HepG2 (cell line): ENCODE measurements at regions not wholly inside any gene's neighbourhood (a gene's known extent, or its start where the extent isn't known, plus 50 kb on each side); places are given as distances from the start of the nearest gene placed in this dataset.

Experiments
- ATF2 ChIP-seq: sonication (generic); formaldehyde crosslinking; IDR thresholded peaks from 2 replicates; pipeline ENCODE4 v1.4.0; 2020; ENCODE audit warnings: missing genetic modification reagents
- NR2F6 ChIP-seq, 2 experiments: IDR thresholded peaks; 2 replicates each; pipeline ENCODE4 v1.6.1; 2016; ENCODE audit warnings: antibody characterized with exemption in 1 of 2, mild to moderate bottlenecking in 1 of 2
- PCBP1 ChIP-seq: fragments of 200-400 bp; formaldehyde crosslinking; IDR thresholded peaks from 2 replicates; pipeline ENCODE4 v1.6.1; 2017; ENCODE audit warnings: mild to moderate bottlenecking, low read depth, low read length, borderline replicate concordance
- STAG1 ChIP-seq: sonication (generic); formaldehyde crosslinking; IDR thresholded peaks from 2 replicates; pipeline ENCODE4 v1.4.0; 2020; ENCODE audit warnings: missing genetic modification reagents
- THAP7 ChIP-seq: sonication (generic); formaldehyde crosslinking; IDR thresholded peaks from 2 replicates; pipeline ENCODE4 v1.8.1; 2023; ENCODE audit warnings: mild to moderate bottlenecking, missing genetic modification reagents
- USF2 ChIP-seq, 2 experiments: sonication (generic) in 1 of 2; formaldehyde crosslinking in 1 of 2; IDR thresholded peaks; 2 replicates each; pipeline versions ENCODE4 v1.5.1 to v1.6.1; 2011 to 2020; ENCODE audit warnings: borderline replicate concordance in 1 of 2, low read depth in 1 of 2, low read length in 1 of 2, mild to moderate bottlenecking in 1 of 2, missing genetic modification reagents in 1 of 2, moderate library complexity in 1 of 2
- ZNF160 ChIP-seq: sonication (generic); formaldehyde crosslinking; IDR thresholded peaks from 2 replicates; pipeline ENCODE4 v1.8.0; 2022; ENCODE audit warnings: mild to moderate bottlenecking, inconsistent platforms, missing genetic modification reagents
- ZNF367 ChIP-seq: sonication (generic); formaldehyde crosslinking; IDR thresholded peaks from 2 replicates; pipeline ENCODE4 v1.4.0; 2020; ENCODE audit warnings: missing genetic modification reagents, borderline replicate concordance

DNA sequence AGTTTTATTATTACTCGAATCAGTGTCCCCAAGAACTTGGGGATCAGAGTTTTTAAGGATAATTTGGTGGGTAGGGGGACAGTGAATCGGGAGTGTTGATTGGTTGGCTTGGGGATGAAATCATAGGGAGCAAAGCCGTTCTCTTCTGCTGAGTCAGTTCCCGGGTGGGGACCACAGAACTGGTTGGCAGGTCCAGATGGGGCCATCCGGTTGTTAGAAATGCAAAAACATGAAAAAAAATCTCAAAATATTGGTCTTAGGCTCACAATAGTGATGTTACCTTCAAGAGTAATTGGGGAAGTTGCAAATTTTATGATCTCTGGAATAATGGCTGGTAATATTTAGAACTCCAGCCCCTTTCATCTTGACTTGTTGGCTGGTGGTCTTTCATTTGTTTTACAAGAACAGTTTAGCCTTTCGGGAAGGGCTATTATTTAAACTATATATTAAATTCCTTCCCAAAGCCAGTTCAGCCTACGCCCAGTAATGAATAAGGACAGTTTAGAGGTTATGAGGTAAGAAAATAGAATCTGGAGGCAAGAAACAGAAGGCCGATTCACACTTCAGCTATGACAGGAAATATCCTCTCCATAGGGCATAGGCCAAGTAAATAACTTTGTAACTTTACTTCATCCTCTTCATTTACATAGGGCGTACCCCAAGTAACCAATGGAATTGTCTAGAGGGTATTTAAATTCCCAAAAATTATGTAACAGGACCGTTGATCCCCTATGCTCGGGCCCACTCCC lies 164.1 kb upstream of the STS start:
- no peak for TF ChIP-seq ATF2 (CRISPR knock-in tag)
- TF ChIP-seq PCBP1 = no peak
- TF ChIP-seq ZNF367 (CRISPR knock-in tag) = no peak
- no peak for TF ChIP-seq ZNF160 (CRISPR knock-in tag)
- no peak for TF ChIP-seq THAP7 (CRISPR knock-in tag)
- TF ChIP-seq USF2 (IDR thresholded peaks at IDR 0.05; ENCODE audit: low read depth, low read length) = no peak
- no peak for TF ChIP-seq USF2 (CRISPR knock-in tag; IDR thresholded peaks at IDR 0.05; ENCODE audit: borderline replicate concordance)
- TF ChIP-seq STAG1 (CRISPR knock-in tag) = no peak
- no peak for TF ChIP-seq NR2F6 (IDR thresholded peaks at IDR 0.05)
- TF ChIP-seq NR2F6 (CRISPR knock-in tag; IDR thresholded peaks at IDR 0.05) = no peak
